HepG2 (cell line): ENCODE measurements at regions not wholly inside any gene's neighbourhood (a gene's known extent, or its start where the extent isn't known, plus 50 kb on each side); places are given as distances from the start of the nearest gene placed in this dataset.

Experiments
- BCLAF1 ChIP-seq: fragments of 450-650 bp; IDR thresholded peaks from 2 replicates; pipeline ENCODE4 v1.6.1; 2017; ENCODE audit warnings: mild to moderate bottlenecking
- ELK4 ChIP-seq: sonication (generic); formaldehyde crosslinking; IDR thresholded peaks from 2 replicates; pipeline ENCODE4 v1.9.0; 2021; ENCODE audit warnings: missing genetic modification reagents, borderline replicate concordance
- EP300 ChIP-seq, 3 experiments: sonication (generic) in 1 of 3; formaldehyde crosslinking in 1 of 3; IDR thresholded peaks; 2 replicates each; pipeline versions ENCODE4 v1.5.1 to v1.6.1; 2011 to 2020; ENCODE audit warnings: low read depth in 2 of 3, low read length in 2 of 3, borderline replicate concordance in 1 of 3, improper control_type of control experiment in 1 of 3, mild to moderate bottlenecking in 1 of 3, missing genetic modification reagents in 1 of 3, moderate library complexity in 1 of 3
- ETS1 ChIP-seq: sonication (generic); formaldehyde crosslinking; IDR thresholded peaks from 2 replicates; pipeline ENCODE4 v1.4.0; 2020; ENCODE audit warnings: missing genetic modification reagents
- POLR2A ChIP-seq, 2 experiments: IDR thresholded peaks; 2 replicates each; pipeline ENCODE4 v1.6.1; 2011; ENCODE audit warnings: low read depth in 2 of 2, low read length in 2 of 2, mild to moderate bottlenecking in 1 of 2, moderate library complexity in 1 of 2; ENCODE audit not compliant: insufficient read depth in 1 of 2
- REST ChIP-seq, 2 experiments: IDR thresholded peaks; 2 replicates each; pipeline ENCODE4 v1.6.1; 2011 to 2012; ENCODE audit warnings: low read length in 2 of 2, borderline replicate concordance in 1 of 2, low read depth in 1 of 2, mild to moderate bottlenecking in 1 of 2, moderate library complexity in 1 of 2
- ZBTB39 ChIP-seq: sonication (generic); formaldehyde crosslinking; IDR thresholded peaks from 2 replicates; pipeline ENCODE4 v1.5.0; 2020; ENCODE audit warnings: missing genetic modification reagents
- ZC3H4 ChIP-seq: sonication (generic); formaldehyde crosslinking; IDR thresholded peaks from 2 replicates; pipeline ENCODE4 v1.4.0; 2020; ENCODE audit warnings: missing genetic modification reagents, borderline replicate concordance
- ZMAT3 ChIP-seq: sonication (generic); formaldehyde crosslinking; conservative IDR thresholded peaks from 2 replicates; pipeline ENCODE4 v1.7.0; 2021; ENCODE audit warnings: missing genetic modification reagents
- ZNF275 ChIP-seq: sonication (generic); formaldehyde crosslinking; IDR thresholded peaks from 2 replicates; pipeline ENCODE4 v1.8.0; 2022; ENCODE audit warnings: missing genetic modification reagents, mild to moderate bottlenecking, inconsistent platforms, borderline replicate concordance

GRCh38 chr2:146450131-146450530 is 1394.7 kb upstream of the ACVR2A start:
- TF ChIP-seq POLR2A (IDR thresholded peaks at IDR 0.05; ENCODE audit: insufficient read depth in 1 of 2, low read depth in 2 of 2, low read length in 2 of 2) (no peak), EP300 (IDR thresholded peaks at IDR 0.05; ENCODE audit: low read depth in 2 of 2, low read length in 2 of 2) (no peak), EP300 (CRISPR knock-in tag; IDR thresholded peaks at IDR 0.05; ENCODE audit: borderline replicate concordance) (no peak), ETS1 (CRISPR knock-in tag) (no peak), ZNF275 (CRISPR knock-in tag) (no peak), ZBTB39 (CRISPR knock-in tag) (no peak), ZMAT3 (CRISPR knock-in tag) (no peak), ELK4 (CRISPR knock-in tag) (no peak), REST (IDR thresholded peaks at IDR 0.05; ENCODE audit: borderline replicate concordance in 1 of 2, low read depth in 1 of 2, low read length in 2 of 2) (no peak), BCLAF1 (no peak), ZC3H4 (CRISPR knock-in tag) (no peak)
